GM21526 (cell line): ENCODE measurements at regions not wholly inside any gene's neighbourhood (a gene's known extent, or its start where the extent isn't known, plus 50 kb on each side); places are given as distances from the start of the nearest gene placed in this dataset.
"Not testable (repeated sequence)": the region's sequence is repeated elsewhere in the genome, so short reads cannot be mapped to it uniquely, and the experiment has no call there.

ENCODE experiments used
- ATAC-seq: cut with Tn5 transposase; IDR thresholded peaks from one replicate; pipeline ENCODE4 v1.9.1; 2021; ENCODE audit warnings: moderate library complexity; ENCODE audit not compliant: unreplicated experiment, low FRiP score

DNA sequence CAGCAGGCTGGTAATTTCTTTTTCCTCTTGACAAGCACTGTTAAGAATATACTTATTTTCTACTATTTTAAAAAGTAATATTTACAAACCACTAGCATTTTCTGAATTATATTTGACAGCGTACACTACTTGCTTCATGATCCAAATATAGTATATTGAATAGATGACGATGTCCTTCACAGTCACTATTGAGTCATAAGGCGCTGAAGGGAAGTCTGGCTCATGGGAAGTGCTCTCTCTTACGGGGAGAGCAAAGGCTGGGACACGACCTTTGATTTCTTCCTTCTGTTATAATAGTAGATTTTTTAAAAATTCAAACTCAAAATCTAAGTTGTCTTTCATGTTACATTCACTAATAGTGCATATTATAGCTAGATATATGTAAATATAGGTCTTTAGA lies 357.1 kb downstream of the SOCS6 start:
- no peak for ATAC-seq

DNA sequence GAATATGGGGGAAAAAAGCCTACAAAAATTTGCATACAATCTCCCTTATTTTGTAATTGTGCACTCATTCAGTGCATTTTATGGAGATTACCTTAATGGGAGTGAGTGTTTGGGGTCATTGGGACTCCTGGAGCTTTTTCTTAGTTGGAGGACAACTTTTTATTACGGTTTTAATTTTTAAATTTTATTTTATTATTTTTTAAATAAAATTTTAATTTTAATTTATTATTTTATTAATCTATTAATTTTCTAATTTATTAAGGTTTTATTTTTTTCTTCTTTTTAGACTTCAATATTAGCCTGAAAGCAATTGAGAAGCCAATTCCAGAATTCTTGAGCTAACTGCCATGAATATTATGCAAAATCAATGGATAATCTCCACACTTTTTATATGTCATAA lies 355.0 kb downstream of the SOCS6 start:
- ATAC-seq, result no peak

DNA sequence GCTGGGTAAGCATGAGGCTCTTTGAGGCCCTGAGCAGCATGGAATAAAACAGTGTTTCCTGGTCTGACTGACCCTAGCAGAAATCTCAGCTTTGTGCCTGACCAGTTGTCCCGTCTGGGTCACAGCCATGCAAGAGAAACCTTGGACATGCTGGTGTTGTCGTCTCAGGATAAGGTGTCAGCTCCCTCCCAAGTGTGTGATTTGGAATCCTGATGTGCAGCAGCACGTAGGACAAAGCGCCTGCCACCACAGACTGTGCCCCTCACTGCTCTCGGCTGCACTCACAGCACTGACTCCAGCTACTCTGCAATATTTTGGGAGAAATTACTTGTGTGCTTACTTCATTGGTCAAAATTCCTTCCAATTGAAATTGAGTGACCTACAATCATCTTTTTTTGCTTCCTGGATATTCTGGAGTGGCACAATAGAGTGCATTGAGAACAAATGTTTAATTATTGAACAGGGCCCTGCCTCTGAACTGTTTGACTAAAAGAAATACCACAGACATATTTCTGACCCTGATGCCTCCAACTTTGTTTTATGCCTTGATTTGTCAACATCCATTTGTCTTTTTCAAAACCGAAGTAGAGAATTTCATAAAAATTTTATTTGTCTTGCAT lies 352.4 kb downstream of the SOCS6 start:
- ATAC-seq, result no peak

DNA sequence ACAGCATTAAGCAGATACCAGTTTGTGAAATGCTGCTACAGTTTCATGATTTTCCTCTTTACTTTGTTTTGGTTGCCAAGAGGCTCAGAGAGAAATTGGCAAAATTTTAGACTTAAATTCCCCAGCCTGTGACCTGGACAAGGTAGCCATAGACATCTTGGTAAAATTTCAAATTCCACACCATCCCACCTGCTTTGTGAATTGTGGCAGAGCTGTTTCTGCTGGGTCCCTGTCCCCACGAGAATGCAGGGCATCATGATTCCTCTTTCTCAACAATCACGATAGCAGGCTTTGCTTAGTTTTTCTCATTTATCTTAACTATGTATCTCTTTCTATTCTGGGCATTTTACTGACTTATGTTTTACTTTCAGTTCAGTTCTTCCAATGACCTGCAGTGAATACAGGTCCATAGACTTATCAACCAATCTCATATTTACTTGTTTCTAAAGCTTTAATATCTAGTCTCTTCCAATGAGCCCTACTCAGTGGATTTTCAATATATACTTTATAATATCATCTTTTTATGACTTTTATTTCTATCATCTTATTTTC lies 351.6 kb downstream of the SOCS6 start:
- no peak for ATAC-seq

DNA sequence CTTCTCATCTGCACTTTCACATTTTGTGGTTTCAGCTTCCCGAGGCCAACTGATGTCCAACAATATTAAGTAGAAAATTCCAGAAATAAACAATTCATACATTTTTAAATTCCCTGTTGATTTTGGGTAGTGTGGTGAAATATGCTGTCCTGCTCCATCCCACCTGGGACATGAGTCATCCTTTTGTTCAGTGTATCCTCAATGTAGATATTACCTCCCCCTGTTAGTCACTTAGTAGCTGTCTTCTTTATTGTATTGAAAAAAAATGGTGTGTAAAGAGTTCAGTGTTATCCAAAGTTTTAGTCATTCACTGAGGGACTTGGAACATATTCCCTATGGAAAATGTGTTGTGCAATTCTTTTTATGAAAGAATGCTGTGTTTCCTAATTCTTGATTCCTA lies 348.1 kb downstream of the SOCS6 start:
- no peak for ATAC-seq

DNA sequence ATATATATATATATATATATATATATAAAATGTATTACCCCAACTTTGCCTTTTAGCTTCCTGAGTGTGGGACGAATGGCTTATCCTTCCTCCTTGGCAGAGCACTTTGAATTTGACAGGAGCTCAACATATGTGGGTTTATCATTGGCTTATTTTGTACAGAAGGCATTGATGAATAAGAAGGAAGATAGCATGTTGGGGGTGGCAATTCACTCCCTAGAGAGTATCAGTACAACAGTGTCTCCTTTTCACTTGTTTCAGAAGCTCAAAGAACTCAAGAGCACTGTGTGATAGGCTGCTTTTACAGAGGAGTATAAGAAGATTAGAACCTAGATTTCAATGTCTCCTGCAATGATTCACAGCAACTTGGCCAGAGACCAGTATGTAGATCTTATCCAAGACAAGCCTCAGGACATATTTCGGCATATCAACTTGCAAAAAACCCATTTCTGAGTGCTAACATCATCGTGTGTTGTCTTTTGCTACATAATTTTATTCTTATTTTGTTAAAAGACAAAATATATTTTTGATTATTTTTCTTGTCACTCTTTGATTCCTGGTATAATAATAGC lies 345.8 kb downstream of the SOCS6 start:
- no peak for ATAC-seq

DNA sequence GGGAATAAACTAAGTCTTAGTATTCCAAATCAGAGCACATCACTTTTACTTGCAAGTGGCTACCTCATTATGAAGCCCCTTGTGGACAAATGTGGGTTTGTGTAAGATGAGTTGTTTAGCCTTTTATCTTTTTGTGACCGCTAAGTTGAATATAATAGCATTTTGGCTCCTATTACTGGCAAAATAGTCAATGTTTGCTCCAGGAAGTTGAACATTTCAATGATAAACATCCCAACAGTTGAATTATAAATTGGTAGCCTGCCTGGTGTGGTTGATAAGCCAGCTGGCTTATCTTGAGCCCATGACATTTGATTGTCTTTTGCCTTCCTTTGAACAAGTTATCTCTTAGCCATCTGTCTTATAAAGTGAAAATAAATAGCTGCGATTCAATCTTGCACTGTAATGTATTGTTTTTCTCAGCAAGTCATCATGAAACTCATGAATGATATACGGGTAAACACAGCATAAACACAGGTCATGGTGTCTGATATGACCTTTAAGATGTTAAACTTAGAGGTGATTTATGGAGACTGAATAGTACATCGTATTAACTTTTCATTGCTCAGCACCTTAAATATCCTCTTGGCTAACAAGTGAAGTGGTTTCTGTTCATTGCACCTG lies 338.4 kb downstream of the SOCS6 start:
- ATAC-seq, result no peak

DNA sequence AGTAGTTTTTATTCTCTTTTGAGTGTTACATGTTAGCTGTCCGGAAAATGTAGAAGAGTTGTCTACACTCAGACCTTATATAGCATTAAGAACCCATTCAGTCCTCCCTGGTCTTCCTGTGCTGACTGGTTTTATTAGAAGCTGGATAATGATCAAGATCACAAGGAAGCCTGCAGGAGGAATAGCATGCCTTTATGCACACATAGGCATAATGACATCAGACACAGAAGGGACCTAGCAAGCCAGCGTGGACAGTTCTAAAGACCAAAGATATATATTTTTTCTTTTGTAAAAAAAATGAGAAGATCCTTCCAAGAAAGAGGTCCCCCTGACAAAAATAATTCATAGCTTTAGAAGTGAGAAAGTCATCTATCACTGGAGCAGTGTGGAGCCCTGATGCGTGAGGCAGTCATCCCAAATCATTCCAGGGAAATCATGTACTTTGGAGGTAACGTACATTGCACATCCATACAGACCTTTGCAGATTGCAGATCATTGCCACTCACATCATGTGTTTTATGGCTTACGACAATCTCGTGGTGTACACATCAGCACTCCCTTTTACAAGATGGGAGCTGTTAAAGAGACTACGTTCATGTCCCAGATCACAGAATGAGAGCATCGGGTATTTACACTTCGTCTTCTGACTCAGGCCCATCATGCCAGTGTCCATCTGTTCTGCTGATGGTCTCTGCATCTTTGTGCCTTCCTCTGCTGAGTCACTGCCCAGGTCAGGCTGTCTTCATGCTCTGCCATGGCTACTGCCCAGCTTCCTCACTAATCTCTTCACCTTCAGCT lies 334.0 kb downstream of the SOCS6 start:
- ATAC-seq, result no peak

DNA sequence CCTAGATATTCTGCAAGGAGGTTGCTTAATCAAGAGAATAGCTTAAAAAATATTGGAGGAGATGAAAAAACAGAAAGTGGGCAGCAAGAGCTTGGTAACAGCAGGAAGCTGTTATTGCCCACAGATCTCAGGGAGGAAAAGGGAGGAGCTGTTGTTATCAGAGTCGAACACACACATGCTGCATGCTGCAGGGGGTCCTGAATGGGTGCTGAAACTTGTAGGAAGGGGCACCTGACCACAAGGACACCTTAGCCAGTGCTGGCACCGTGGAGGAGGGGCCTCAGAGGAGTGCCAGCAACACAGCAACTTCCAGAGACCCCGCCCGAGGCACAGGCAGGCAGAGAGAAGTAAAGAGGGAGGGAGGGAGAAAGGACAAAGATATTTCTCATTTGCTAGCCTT lies 332.9 kb downstream of the SOCS6 start:
- no peak for ATAC-seq

DNA sequence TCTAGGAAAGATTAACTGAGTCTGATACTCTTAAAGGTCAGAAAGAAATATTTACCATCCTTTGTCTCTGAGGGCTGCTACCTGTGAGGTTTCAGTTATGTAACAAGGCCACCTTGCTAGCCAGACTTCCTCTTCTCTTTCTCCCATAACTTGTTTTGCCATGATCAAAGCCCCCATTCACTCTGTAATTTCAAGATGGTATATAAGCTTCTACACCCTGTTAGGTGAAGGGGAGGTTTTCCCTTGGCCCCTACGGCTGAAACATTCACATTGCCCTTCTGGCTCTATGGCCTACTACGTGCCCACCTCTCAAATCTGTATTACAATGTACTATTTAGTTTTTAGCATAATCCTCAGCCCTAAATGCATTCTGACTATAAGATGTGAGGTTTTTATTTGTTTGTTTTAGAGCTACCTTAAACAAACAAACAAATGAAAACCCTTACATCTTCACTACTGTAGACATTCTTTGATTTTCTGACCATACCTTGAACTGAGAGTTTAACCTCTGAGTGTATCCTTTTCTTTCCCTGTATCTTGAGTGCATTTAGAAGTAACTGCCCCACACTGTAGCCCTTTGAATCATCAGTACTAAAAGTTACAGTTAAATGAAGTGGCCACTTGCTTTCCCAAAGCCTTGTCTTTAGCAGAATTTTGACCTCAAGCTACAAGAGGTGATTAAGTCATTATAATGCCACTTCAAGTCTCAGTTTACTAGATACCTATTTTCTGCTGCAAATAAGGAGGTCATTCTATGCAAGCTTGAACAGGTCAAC lies 332.2 kb downstream of the SOCS6 start:
- no peak for ATAC-seq

DNA sequence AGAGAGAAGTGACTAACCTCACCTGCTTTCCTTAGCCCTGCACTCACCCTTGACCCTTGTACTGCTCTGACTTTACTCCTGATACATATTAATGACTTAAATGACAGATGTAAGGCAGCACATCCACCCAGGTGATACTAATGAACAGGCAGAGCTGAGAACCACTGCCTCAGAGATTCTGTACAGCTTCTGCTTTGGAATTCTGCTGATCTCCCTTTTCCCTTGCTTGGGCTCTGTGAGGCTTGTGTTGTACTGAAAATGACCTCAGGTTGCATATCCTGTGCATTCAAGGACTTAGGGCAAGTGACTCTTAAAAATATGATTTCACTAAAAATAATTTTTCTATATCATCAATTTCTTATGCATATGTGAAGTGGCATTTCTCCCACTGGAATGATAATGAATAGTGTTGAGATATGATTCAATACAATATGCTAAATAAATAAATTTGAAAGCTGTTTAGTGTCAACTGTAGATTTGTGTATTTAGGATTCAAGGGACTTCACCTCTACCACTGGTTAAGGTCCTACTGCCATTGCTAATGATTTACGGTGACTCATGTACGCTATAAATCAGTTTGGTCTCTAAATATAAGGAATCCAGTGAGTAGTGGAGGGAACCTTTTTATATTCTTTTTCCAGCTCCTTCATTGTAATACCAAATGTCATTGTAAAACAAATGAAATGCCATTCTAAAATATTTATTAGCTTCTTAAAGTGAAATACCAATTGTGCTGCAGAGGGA lies 328.3 kb downstream of the SOCS6 start:
- ATAC-seq, result no peak

DNA sequence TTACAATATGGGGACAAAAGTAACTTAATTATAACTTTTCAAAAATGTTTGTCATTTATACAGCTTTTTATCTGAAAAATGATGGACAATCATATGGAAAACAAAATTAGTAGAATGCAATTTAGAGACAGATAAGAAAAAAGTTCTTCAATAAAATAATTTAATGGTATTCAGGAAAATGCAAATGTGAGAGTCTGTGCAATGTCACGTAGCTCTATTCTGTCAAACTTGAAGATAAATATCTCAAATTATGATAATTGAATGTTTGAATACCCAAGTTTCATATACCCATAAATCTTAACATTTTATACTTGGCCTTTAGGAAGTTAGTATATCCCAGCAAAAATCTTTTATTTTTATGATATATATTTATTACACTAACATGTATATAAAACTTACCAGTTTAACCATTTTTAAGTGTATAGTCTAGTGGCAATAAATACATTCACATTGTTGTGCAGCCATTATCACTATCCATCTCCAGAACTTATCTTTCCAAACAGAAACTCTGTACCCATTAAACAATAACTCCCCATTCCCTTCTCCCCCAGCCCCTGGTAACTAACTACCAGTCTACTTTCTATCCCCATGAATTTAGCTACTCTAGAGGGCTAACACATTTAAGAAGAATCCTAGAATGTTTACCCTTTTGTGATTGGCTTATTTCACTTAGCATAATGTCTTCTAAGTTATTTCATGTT lies 311.5 kb downstream of the SOCS6 start:
- ATAC-seq, result no peak

DNA sequence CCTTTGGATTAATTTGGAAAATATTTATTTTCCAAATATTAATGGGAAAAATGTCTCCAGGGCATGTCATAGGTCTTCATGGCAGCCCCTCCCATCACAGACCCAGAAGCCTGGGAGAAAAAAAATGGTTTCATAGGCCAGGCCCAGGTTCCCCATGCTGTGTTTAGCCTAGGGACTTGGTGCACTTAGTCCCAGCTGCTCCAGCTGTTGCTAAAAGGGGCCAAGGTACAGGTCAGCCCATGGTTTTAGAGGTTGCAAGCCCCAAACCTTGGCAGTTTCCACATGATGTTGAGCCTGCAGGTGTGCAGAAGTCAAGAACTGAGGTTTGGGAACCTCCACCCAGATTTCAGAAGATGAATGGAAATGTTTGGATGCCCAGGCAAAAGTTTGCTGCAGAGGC lies 309.6 kb downstream of the SOCS6 start:
- no peak for ATAC-seq

DNA sequence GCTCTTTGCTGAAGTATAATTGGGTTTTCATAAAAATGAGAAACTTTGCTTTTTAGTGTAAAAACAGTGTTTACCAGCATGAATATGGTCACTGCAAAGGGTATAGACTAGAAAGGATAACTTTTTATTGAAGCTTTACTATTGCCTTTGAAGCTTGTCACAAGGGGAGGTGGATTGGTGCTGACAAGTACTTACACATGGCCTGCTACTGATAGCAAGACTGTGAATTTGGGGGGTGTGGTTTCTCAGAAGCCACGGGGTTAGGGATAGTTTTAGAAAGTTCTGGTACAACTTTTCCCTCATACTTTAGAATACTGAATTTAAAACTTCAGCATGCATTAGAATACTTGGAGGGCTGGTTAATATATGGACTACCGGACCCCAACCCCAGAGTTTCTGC lies 294.1 kb downstream of the SOCS6 start:
- no peak for ATAC-seq

DNA sequence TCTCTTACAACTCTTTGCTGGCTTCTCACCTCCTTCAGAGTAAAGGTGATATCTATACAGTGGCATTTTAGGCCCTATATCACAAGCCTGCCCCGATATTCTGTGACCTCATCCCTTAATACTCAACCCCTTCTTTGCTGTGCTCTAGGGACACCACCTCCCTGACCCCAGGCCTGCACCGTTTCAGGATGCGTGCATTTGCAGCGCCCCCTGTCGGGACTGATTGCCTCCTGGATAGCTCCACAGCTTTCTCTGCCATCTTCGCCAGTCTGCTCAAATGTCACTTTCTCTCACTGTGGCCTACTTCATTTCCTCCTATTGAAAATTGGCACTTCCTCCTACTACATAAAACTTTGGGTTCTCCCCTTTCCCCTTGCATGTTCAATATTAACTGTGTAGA lies 289.6 kb downstream of the SOCS6 start:
- ATAC-seq, result no peak

DNA sequence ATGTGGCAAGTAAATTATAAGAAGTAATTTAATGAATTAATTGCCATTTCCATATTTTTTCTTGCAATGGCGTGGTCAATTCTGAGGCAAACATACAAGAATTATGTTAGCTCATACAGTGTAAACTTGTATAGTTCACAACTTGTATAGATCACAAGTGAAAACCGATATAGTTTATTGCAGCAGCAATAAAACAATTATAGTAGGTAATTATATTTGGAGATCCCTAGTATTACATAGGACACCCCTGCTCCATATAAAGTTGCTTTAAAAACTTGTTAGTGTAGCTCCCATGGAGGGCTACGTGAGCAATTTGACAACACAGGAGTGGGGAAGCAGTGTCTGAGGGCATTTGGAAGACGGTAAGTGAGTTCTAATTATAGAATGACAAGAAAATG lies 288.2 kb downstream of the SOCS6 start:
- ATAC-seq, result no peak

DNA sequence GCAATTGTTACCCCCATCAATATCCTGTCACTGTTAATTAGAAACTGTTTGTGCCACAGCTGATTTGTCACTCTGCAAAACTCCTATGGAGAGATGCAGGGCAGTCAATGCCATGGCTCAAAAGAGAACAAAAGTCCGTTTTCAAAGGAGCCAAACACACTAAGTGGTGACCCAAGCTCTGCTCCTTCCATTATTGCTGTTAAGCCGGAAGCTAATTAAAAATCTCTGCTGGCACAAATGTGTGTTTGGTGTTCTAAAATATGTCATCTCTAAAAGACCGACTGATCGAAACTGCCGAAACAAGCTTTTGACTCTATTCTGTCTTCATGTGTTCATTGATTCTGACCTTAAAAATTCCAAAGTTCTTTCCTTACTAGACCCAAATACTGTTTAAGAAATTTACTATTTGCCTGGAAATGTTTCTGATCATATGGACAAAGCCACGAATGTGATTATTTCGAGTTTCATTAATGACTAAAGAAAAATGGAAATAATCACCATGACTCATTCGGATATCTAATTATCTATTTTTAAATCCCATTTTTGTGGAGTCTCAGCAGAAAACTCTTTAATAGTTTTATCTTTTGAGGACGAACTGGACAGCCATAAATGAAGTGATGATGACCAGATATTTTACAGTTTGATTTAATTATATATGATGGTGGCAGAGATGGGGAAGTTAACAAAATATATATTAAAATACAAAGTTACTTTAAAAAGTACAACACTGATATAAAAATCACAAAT lies 287.6 kb downstream of the SOCS6 start:
- ATAC-seq, result no peak

DNA sequence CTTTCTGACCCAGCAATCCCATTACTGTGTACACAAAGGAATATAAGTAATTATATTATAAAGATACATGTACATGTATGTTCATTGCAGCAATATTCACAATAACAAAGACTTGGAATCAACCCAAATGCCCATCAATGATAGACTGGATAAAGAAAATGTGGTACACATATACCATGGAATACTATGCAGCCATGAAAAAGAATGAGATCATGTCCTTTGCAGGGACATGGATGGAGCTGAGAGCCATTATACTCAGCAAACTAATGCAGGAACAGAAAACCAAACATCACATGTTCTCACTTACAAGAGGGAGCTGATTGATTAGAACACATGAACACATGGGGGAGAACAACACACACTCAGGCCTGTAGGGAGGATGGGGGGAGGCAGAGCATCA lies 286.1 kb downstream of the SOCS6 start:
- ATAC-seq, result not testable (repeated sequence)

DNA sequence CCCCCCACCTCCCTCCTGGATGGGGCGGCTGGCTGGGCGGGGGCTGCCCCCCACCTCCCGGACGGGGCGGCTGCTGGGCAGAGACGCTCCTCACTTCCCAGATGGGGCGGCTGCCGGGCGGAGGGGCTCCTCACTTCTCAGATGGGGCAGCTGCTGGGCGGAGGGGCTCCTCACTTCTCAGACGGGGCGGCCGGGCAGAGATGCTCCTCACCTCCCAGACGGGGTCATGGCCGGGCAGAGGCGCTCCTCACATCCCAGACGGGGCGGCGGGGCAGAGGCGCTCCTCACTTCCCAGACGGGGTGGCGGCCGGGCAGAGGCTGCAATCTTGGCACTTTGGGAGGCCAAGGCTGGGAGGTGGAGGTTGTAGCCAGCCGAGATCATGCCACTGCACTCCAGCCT lies 280.8 kb downstream of the SOCS6 start:
- not testable (repeated sequence) for ATAC-seq
